IMR-90 (cell line): ENCODE measurements at regions not wholly inside any gene's neighbourhood (a gene's known extent, or its start where the extent isn't known, plus 50 kb on each side); places are given as distances from the start of the nearest gene placed in this dataset.

Source experiments
- ATAC-seq: fragments of 200-7000 bp; cut with Tn5 transposase; 2 replicates; pipeline ENCODE4 v1.9.1; 2020; ENCODE audit warnings: low read depth, mild to moderate bottlenecking, moderate library complexity
- BruUV-seq: library from RNA; stranded (reverse); fragments of 400-500 nt; replicated peaks from 2 replicates; lab custom pipeline; 2021; lab: Mats Ljungman, UMichigan
- CTCF ChIA-PET: fragments of 300-600 bp; formaldehyde crosslinking; extraction: SDS; loops from one replicate; lab custom pipeline; 2021; ENCODE audit warnings: antibody characterized with exemption; lab: Yijun Ruan, JAX
- POLR2A ChIA-PET: fragments of 300-600 bp; sonication (Branson Sonifier 250); formaldehyde crosslinking; loops from one replicate; lab custom pipeline; 2022; ENCODE audit warnings: antibody characterized with exemption; ENCODE audit not compliant: unreplicated experiment; lab: Charles Lee
- DNase-seq: peaks from one replicate; pipeline ENCODE4 v3.0.0; 2013
- H2AFZ ChIP-seq: replicated peaks from 2 replicates; pipeline ENCODE3; 2013; ENCODE audit warnings: low read length, mild to moderate bottlenecking; ENCODE audit not compliant: poor library complexity
- H2AK5ac ChIP-seq: 2 replicates; pipeline ENCODE4 v1.6.1; 2013; ENCODE audit warnings: low read depth, low read length, inconsistent platforms
- H2AK9ac ChIP-seq: replicated peaks from 2 replicates; pipeline ENCODE3; 2013; ENCODE audit warnings: mild to moderate bottlenecking, low read depth, low read length, moderate library complexity; ENCODE audit not compliant: poor library complexity
- H2BK120ac ChIP-seq: 2 replicates; pipeline ENCODE4 v1.6.1; 2013; ENCODE audit warnings: low read depth, low read length, inconsistent platforms
- H2BK15ac ChIP-seq: 3 replicates; pipeline ENCODE4 v1.6.1; 2013; ENCODE audit warnings: low read depth, low read length, inconsistent platforms
- H2BK20ac ChIP-seq: 2 replicates; pipeline ENCODE4 v1.6.1; 2013; ENCODE audit warnings: low read depth, mild to moderate bottlenecking, inconsistent platforms, low read length, moderate library complexity
- H2BK5ac ChIP-seq: 2 replicates; pipeline ENCODE4 v1.6.1; 2013; ENCODE audit warnings: mild to moderate bottlenecking, low read depth, low read length, inconsistent platforms; ENCODE audit not compliant: poor library complexity, severe bottlenecking
- H3K14ac ChIP-seq: replicated peaks from 2 replicates; pipeline ENCODE4 v1.6.1; 2013; ENCODE audit warnings: low read depth, low read length, inconsistent platforms
- H3K18ac ChIP-seq: 2 replicates; pipeline ENCODE4 v1.6.1; 2013; ENCODE audit warnings: low read depth, low read length, control low read depth
- H3K23ac ChIP-seq: 2 replicates; pipeline ENCODE4 v1.6.1; 2013; ENCODE audit warnings: low read depth, low read length, inconsistent platforms
- H3K27ac ChIP-seq: 2 replicates; pipeline ENCODE4 v1.5.1; 2013; ENCODE audit warnings: mild to moderate bottlenecking, control low read depth, low read length; ENCODE audit not compliant: insufficient read depth
- H3K27me3 ChIP-seq: 2 replicates; pipeline ENCODE4 v1.6.1; 2013; ENCODE audit warnings: low read length; ENCODE audit not compliant: control insufficient read depth, insufficient read depth
- H3K36me3 ChIP-seq: 2 replicates; pipeline ENCODE4 v1.6.1; 2013; ENCODE audit warnings: low read length, mixed read lengths; ENCODE audit not compliant: control insufficient read depth, insufficient read depth
- H3K4ac ChIP-seq: 2 replicates; pipeline ENCODE4 v1.6.1; 2013; ENCODE audit warnings: low read depth, low read length, inconsistent platforms
- H3K4me1 ChIP-seq: 2 replicates; pipeline ENCODE4 v1.6.1; 2013; ENCODE audit warnings: low read length, mixed read lengths; ENCODE audit not compliant: control insufficient read depth, insufficient read depth
- H3K4me2 ChIP-seq: 2 replicates; pipeline ENCODE4 v1.6.1; 2013; ENCODE audit warnings: low read depth, mild to moderate bottlenecking, control low read depth, low read length, moderate library complexity
- H3K4me3 ChIP-seq: 2 replicates; pipeline ENCODE4 v1.5.1; 2013; ENCODE audit warnings: low read depth, mild to moderate bottlenecking, control low read depth, low read length, moderate library complexity; ENCODE audit not compliant: insufficient read depth
- H3K56ac ChIP-seq: 2 replicates; pipeline ENCODE4 v1.6.1; 2013; ENCODE audit warnings: low read length, inconsistent platforms; ENCODE audit not compliant: insufficient read depth; ENCODE audit errors: extremely low read depth
- H3K79me1 ChIP-seq, 2 experiments: 2 replicates each; pipeline ENCODE4 v1.6.1; 2013; ENCODE audit warnings: low read length in 2 of 2, inconsistent platforms in 1 of 2, low read depth in 1 of 2
- H3K9ac ChIP-seq: 2 replicates; pipeline ENCODE4 v1.6.1; 2013; ENCODE audit warnings: low read depth, low read length, control low read depth
- H3K9me1 ChIP-seq: 2 replicates; pipeline ENCODE4 v1.6.1; 2013; ENCODE audit warnings: low read length, inconsistent platforms; ENCODE audit not compliant: insufficient read depth
- H3K9me3 ChIP-seq: 2 replicates; pipeline ENCODE4 v1.6.1; 2013; ENCODE audit warnings: low read length; ENCODE audit not compliant: control insufficient read depth, insufficient read depth
- H4K20me1 ChIP-seq: 2 replicates; pipeline ENCODE4 v1.6.1; 2013; ENCODE audit warnings: low read length, inconsistent platforms; ENCODE audit not compliant: insufficient read depth
- H4K5ac ChIP-seq: 2 replicates; pipeline ENCODE4 v1.6.1; 2013; ENCODE audit warnings: mild to moderate bottlenecking, low read depth, low read length, control low read depth
- H4K8ac ChIP-seq, 2 experiments: 2 replicates each; pipeline ENCODE4 v1.6.1; 2013; ENCODE audit warnings: low read depth in 2 of 2, low read length in 2 of 2, control low read depth in 1 of 2, inconsistent platforms in 1 of 2
- H4K91ac ChIP-seq: 2 replicates; pipeline ENCODE4 v1.6.1; 2013; ENCODE audit warnings: low read depth, low read length, inconsistent platforms; ENCODE audit not compliant: insufficient read depth
- MAZ ChIP-seq: IDR thresholded peaks from 2 replicates; pipeline ENCODE4 v1.6.1; 2012; ENCODE audit warnings: low read depth, mild to moderate bottlenecking, low read length, improper control_type of control experiment, moderate library complexity, borderline replicate concordance
- WGBS, 2 experiments: methylation state at CpG; one replicate each; pipeline versions ENCODE4 v1.1.5 to v1.1.7; 2013; ENCODE audit warnings: missing lambda C conversion rate in 2 of 2; ENCODE audit not compliant: insufficient read length in 1 of 2; ENCODE audit errors: extremely low coverage in 2 of 2; 5-methylcytosine and 5-hydroxymethylcytosine counted together
- dilution Hi-C: fragments of 300-500 bp; cut with HindIII; formaldehyde crosslinking; loops from one replicate; pipeline ENCODE4 v1.14.3; 2018; ENCODE audit warnings: low sequenced_read_pairs; ENCODE audit not compliant: unreplicated experiment
- in situ Hi-C: fragments of 300-500 bp; cut with MboI; formaldehyde crosslinking; loops from 3 replicates; pipeline ENCODE4 v1.14.3; 2019; ENCODE audit warnings: low sequenced_read_pairs, inconsistent platforms, mixed read lengths
- intact Hi-C: fragments of 100-400 bp; cut with micrococcal nuclease; formaldehyde crosslinking; loops from 2 replicates; pipeline ENCODE4 v1.10.0; 2022
- TF ChIP-seq, protein P1 (sequence below): fragments of 150-350 bp; IDR thresholded peaks from 2 replicates; pipeline ENCODE4 v1.6.1; 2016; ENCODE audit warnings: low read depth, mild to moderate bottlenecking, low read length, moderate library complexity, borderline replicate concordance

DNA sequence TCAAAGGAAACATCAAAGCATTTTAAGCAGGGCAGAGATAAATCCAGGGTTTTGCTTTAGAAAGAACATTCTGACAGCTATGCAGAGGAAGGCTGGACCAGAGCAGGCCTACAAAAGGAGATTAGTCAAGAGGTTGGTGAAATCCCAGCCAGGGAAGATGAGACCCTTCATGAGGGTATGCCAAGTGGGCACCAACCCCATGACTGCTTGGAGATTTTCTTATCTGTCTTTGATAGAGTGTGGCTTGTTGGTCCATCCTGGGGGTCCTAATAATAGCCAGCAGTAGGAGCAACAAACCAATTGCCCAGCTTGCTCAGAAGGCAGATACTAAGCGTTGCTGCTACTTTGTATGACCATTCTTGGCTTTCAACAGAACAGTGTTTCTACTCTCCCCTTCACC, 895.4 kb downstream of the EPHA4 start:
- no TSS peak for BruUV-seq
- dilution Hi-C loops = no loop called here
- Histone ChIP-seq H2BK15ac (no peak overlapping the region), H3K4ac (no peak overlapping the region), H3K14ac (no peak overlapping the region), H3K18ac (no peak overlapping the region), H2AK9ac (no peak overlapping the region), H3K79me1 (no peaks in the 10 kb centered on the region), H3K27me3 (no peaks in the 10 kb centered on the region), H2BK5ac (no peak overlapping the region), H3K9me3 (no peaks in the 10 kb centered on the region), H3K56ac (no peak overlapping the region), H4K5ac (no peak overlapping the region), H3K27ac (no peak overlapping the region), H3K23ac (no peak overlapping the region), H3K4me2 (no peak overlapping the region), H4K20me1 (no peaks in the 10 kb centered on the region), H2AFZ (no peak overlapping the region), H2AK5ac (no peak overlapping the region), H3K4me3 (no peak overlapping the region), H4K91ac (no peak overlapping the region), H4K8ac (no peak overlapping the region), H3K4me1 (no peaks in the 10 kb centered on the region), H2BK120ac (no peak overlapping the region), H3K36me3 (no peaks in the 10 kb centered on the region), H2BK20ac (no peak overlapping the region), H3K9me1 (no peaks in the 10 kb centered on the region), H3K9ac (no peak overlapping the region)
- ChIA-PET POLR2A (no interaction called here), CTCF (interaction anchor here (0.5 kb wide), 1 partner anchor 8 kb away, joined by 3 read pairs; no protein-coding TSS in a partner anchor)
- TF ChIP-seq, protein P1, sequence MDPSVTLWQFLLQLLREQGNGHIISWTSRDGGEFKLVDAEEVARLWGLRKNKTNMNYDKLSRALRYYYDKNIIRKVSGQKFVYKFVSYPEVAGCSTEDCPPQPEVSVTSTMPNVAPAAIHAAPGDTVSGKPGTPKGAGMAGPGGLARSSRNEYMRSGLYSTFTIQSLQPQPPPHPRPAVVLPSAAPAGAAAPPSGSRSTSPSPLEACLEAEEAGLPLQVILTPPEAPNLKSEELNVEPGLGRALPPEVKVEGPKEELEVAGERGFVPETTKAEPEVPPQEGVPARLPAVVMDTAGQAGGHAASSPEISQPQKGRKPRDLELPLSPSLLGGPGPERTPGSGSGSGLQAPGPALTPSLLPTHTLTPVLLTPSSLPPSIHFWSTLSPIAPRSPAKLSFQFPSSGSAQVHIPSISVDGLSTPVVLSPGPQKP = no peak
- no peak for TF ChIP-seq MAZ
- no peak for ATAC-seq
- intact Hi-C loops = no loop called here
- DNase-seq = no peak
- WGBS, 2 experiments = no CpG with 5 or more reads among the region's 1 CpG
- in situ Hi-C loops = loop anchor here (25.0 kb wide), 1 partner anchor 1286 kb away; no protein-coding TSS in a partner anchor
